Inflammatory macrophage treated with lipopolysaccharide for 4 hours (primary cell): ENCODE measurements at regions not wholly inside any gene's neighbourhood (a gene's known extent, or its start where the extent isn't known, plus 50 kb on each side); places are given as distances from the start of the nearest gene placed in this dataset.
"Not testable (repeated sequence)": the region's sequence is repeated elsewhere in the genome, so short reads cannot be mapped to it uniquely, and the experiment has no call there.

Experiments
- DNase-seq: peaks from one replicate; pipeline ENCODE4 v3.0.0-alpha.2; 2020

DNA sequence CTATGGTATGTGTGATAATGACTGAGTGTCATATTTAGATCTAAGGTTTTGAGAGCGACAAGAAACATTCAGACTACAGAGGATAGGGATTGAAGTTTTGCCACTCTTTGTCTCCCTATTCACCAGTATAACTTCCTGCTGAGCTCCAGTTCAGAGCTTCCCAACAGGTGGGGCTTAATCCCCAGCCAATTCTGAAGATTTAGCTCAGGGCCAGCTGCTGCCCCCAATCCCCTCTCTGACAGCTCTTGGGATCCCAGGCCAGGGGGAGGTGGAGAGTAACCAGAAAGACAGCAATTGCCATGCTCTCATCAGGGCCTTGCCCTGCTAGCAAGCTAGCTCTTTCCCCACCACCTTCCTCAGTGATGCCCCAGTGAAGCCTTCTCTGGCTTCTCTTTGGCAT is 57.8 kb downstream of the TRIL start:
- DNase-seq = no peak

DNA sequence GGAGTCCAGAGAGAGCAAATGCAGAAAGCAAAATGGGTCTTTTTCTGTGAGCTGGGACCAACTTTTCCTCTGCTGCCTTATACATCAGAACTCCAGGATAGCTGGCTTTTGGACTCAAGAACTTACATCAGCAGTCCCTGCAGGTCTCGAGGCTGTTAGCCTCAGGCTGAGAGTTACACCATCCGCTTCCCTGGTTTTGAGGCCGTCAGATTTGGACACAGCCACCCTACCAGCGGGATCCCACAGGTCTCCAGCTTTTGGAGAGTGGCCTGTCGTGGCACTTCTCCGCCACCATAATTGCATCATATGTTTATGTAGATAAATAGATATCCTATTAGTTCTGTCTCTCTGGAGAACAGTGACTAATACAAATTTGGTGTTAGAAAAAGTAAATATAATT is 64.2 kb downstream of the TRIL start:
- no peak for DNase-seq

DNA sequence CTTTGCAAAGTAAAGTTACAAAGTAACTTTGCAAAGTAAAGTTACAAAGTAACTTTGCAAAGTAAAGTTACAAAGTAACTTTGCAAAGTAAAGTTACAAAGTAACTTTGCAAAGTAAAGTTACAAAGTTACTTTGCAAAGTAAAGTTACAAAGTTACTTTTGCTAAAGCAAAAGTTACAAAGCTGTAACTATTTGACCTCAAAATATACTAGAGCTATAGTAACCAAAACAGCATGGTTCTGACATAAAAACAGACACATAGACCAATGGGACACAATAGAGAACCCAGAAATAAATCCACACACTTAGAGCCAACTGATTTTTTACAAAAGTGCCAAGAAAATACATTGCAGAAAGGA is 66.3 kb downstream of the TRIL start:
- DNase-seq = not testable (repeated sequence)

DNA sequence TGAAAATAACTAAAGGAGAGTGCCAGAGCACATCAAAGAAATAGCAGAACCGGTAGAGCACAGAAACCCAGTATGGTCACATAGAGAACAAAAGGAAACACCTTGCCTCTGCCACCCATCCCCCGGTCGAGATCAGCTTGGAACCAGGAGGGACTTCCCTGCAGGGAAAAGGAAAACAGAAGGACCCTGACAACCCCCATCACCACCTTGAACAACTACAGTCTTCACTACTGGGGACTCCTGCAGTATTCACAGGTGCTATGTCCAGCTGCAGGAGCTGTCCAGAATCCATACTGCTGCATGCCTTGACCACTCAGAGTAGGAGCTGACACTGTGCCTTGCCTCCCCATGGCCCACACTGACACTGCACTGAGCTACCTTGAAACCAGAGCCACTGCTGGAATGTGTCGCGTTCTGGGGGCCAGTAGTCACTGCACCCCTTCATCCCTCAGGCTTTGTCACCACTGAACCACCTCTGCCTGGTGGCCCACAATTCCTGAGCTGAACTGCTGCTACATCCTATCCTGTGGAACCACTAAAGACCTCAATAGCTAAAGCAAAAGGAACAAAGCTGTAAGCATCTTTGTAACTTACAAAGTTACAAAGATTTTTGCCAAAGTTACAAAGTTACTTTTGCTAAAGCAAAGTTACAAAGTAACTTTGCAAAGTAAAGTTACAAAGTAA is 66.8 kb downstream of the TRIL start:
- DNase-seq = no peak

DNA sequence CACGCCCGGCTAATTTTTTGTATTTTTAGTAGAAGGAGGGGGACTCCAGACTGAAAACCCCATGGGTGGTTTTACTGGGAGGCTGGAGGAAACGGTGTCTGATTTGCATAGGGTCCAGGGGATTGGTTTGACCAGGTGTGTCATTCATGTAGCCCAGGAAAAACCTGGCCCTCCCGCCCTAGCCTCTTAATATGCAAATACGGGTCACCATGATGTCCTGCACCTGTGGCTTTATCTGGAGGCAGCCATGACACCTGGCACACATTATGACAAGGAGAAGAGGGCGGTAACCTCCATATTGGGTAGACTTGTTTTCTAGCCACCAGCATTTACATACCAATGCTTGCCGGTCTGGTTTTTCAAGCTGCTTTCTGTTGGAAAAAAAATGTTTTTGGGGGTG is 68.0 kb downstream of the TRIL start:
- no peak for DNase-seq

DNA sequence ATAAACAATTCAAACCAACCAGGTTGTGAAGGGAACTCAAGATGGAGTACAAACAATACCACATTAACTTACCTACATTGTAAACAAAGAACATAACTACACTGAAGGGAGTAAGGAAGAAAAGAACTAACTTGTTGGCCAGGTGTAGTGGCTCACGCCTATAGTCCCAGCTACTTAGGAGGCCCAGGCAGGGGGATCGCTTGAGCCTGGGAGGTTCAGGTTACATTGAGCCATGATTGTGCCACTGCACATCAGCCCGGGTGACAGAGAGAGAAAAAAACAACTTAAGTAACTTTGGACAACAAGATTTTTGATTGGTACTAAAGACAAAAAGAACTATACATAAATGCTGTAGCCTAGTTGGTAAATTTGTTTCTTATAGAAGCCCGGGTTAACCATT is 68.8 kb downstream of the TRIL start:
- no peak for DNase-seq

DNA sequence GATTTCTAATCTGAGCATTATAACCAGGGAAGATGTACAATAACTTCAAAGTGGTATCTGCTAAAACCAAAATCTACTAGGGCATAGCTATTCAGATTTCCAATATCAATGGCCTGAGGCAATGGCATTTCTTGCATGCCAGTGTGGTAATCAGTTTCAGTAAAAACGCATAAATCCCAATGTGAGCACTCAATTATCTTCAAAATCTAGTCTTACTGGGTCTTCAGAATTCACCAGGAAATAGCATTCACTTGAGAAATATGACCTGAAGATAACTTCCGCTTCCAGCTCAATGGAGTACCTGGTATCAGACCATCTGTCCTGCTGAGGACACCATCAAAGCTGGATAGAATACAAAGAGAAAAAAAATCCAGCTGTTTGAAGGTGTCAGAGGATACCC is 72.4 kb downstream of the TRIL start:
- DNase-seq = no peak

DNA sequence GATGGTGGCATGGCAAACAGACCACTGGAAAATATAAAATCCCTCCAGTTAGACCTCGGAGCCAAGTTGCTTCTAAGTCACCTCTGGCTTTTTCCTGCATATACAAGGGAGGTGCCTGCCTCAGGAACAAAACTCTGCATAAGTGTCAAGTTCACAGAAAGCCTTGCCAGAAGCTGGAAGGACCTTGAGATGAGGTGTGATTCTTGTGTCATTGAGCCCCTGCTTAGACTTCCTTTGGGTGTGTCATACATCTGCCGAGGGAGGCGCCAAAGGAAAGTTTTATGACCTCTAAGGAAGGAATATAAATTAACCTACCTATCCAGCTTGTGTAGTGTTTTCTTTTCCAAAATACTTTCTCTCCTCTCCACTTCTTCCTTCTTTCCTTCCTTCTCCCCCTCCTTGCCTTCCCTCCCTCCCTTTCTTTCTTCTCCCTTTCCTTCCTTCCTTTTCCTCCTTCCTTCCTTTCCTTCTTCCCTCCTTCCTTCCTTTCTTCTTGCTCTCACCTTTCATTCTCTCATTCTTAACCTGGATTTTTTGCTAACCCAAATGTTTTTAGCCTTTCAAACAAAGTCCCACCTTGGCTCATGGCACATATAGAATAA is 75.2 kb downstream of the TRIL start:
- no peak for DNase-seq

DNA sequence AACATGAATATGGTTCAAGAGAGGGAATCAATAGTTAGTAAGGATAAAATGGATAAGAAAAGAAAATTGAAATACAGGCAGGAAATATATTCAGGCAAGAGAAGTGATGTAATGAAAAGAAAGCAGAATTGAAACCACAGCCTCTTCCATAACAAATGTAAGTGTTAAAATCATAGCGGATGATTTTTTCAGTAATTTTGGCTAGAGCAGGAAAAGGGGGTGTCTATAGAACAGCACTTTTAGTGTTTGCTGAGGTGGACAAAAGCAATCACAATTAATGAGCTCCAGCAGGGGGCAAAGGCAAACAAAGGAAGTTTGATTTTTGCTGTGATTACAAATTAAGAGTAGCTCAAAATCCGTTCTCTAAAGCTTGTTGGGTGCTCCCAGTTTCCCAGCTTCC is 79.0 kb downstream of the TRIL start:
- DNase-seq = peak; percentile 72

DNA sequence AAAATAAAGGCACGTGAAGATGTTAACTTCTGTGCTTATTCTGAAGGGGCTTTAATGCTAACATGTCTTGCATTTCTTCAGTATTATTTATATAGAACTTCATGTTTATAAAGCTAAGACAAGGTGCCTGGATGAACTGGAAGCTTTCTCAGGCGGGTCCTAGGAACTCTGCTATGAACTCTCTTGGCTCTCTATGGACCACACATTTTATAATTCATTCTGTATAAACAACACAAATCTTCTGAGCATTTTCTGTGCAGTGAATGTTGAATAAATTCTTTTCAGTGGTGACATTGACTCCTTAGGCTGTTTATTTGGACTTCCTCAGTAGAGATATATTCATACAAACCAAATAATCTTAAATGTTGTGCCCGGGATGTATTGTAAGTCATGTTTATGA is 79.6 kb downstream of the TRIL start:
- DNase-seq = no peak
